ENCODE measurements at regions not wholly inside any gene's neighbourhood (a gene's known extent, or its start where the extent isn't known, plus 50 kb on each side); places are given as distances from the start of the nearest gene placed in this dataset.

GRCh38 chr5:104932431-104932830 lies 1369.8 kb upstream of the NUDT12 start:
- TF ChIP-seq CTCF (conservative IDR thresholded peaks at IDR 0.05; ENCODE audit: low read length) (no peak), EZH2phosphoT487 (IDR thresholded peaks at IDR 0.05; ENCODE audit: borderline replicate concordance, low read depth, low read length) (no peak)
